SJSA1 (cell line): ENCODE measurements at regions not wholly inside any gene's neighbourhood (a gene's known extent, or its start where the extent isn't known, plus 50 kb on each side); places are given as distances from the start of the nearest gene placed in this dataset.
A peak's percentile ranks its signal among the peaks of the same experiment; 100 is the strongest.

Source experiments
- DNase-seq, 2 experiments: peaks; one replicate each; pipeline ENCODE4 v3.0.0-alpha.2; 2015 to 2020; ENCODE audit warnings: low spot score in 2 of 2, low read depth in 1 of 2
- H3K27ac ChIP-seq: fragments of 250-450 bp; sonication (Bioruptor Pico); 2 replicates; pipeline ENCODE4 v1.5.1; 2020; ENCODE audit warnings: mild to moderate bottlenecking, moderate library complexity
- H3K27me3 ChIP-seq: fragments of 250-450 bp; sonication (Bioruptor Pico); replicated peaks from 2 replicates; pipeline ENCODE4 v1.5.1; 2020; ENCODE audit warnings: mild to moderate bottlenecking, moderate library complexity
- H3K36me3 ChIP-seq: fragments of 250-450 bp; sonication (Bioruptor Pico); 2 replicates; pipeline ENCODE4 v1.5.1; 2020; ENCODE audit warnings: mild to moderate bottlenecking
- H3K4me1 ChIP-seq: fragments of 250-450 bp; sonication (Bioruptor Pico); replicated peaks from 2 replicates; pipeline ENCODE4 v1.6.1; 2021; ENCODE audit warnings: mild to moderate bottlenecking
- H3K4me3 ChIP-seq: fragments of 250-450 bp; sonication (Bioruptor Pico); 2 replicates; pipeline ENCODE4 v1.5.1; 2020; ENCODE audit warnings: mild to moderate bottlenecking
- H3K9me3 ChIP-seq: fragments of 250-450 bp; sonication (Bioruptor Pico); replicated peaks from 2 replicates; pipeline ENCODE4 v1.5.1; 2020; ENCODE audit warnings: mild to moderate bottlenecking

DNA sequence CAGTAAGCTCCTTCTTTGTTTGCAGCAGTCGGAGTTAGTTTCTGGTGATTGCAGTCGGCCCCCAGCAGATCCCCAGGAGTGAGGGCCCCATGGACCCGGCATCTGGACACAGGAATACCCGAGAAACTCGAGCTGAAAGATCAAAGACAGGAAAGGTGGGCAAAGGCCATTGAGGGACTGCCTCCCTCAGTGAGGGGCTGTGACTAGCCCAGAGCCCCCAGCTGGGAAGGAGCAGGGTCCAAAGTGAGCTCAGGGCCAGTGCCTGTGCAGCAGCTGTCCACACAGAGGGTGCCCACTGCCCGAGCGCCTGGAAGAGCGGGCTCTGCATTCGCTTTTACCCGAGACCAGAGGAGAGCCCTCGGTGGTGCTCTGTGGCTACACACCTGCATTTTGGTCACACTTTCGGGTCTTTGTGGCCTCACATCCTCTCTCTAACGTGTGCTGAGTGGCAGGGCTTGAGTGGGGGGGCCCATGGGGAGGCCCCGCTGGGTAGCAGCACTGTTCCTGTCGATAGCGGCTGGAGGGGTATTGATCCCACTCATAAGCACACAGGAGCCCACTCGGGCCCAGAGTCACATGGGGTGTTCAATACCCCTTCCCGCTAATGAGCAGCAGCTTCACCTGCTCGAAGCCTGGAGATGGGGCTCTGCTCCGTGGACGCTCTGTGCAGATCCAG, 532.9 kb downstream of the TBC1D22A start:
- no peak overlapping the region for H3K27ac ChIP-seq
- DNase-seq, result peak in 1 of 2 experiments; percentile 28
- no peaks in the 10 kb centered on the region for H3K36me3 ChIP-seq
- no peaks in the 10 kb centered on the region for H3K9me3 ChIP-seq
- H3K4me3 ChIP-seq, result no peak overlapping the region
- H3K4me1 ChIP-seq, result no peaks in the 10 kb centered on the region
- H3K27me3 ChIP-seq, result no peaks in the 10 kb centered on the region

DNA sequence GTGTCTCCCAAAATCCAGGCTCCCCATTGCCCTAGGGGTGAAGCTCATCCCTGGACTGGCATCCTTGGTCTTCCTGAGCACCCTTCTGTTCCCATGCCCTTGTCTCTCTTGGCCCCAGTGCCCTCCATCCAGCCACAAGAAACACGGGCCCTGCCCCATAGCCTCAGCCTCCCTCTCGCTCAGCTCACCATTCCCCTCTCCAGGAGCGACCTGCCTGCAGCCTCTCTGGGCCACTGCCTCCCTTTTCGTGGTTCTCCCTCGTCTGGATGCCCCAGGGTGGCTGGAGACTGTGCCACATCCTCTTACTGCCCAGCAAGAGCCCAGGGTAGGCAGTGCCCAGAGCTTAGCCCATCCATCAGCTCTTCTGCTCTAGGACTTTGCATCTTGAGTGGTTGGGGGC, 532.1 kb downstream of the TBC1D22A start:
- peak in 1 of 2 experiments; percentile 26 for DNase-seq
- Histone ChIP-seq H3K27ac (no peak overlapping the region), H3K4me3 (no peak overlapping the region), H3K27me3 (no peaks in the 10 kb centered on the region), H3K36me3 (no peaks in the 10 kb centered on the region), H3K9me3 (no peaks in the 10 kb centered on the region), H3K4me1 (no peaks in the 10 kb centered on the region)

DNA sequence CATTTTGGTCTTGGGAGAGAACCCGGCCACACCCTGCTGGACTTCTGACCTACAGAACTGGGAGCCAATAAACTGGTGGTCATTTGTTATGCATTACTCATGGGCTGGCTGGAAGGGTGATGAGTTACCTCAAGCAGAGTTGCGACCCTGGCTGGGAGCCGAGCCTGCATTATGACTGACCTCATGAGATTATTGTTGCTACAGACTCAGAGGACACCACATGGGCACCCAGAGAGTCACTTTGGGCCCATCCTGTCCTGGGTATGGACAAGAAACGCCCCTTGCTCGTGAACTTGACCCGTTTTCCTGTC, 531.7 kb downstream of the TBC1D22A start:
- Histone ChIP-seq H3K4me3 (no peak overlapping the region), H3K4me1 (no peaks in the 10 kb centered on the region), H3K9me3 (no peaks in the 10 kb centered on the region), H3K27me3 (no peaks in the 10 kb centered on the region), H3K36me3 (no peaks in the 10 kb centered on the region), H3K27ac (no peak overlapping the region)
- DNase-seq, result peak in 1 of 2 experiments; percentile 48

GRCh38 chr22:47293368-47294221, 531.1 kb downstream of the TBC1D22A start:
- peak in 1 of 2 experiments; percentile 37 for DNase-seq
- H3K36me3 ChIP-seq, result no peaks in the 10 kb centered on the region
- no peak overlapping the region for H3K27ac ChIP-seq
- H3K4me1 ChIP-seq, result no peaks in the 10 kb centered on the region
- no peaks in the 10 kb centered on the region for H3K27me3 ChIP-seq
- no peaks in the 10 kb centered on the region for H3K9me3 ChIP-seq
- H3K4me3 ChIP-seq, result no peak overlapping the region

- no peaks in the 10 kb centered on the region for H3K27me3 ChIP-seq
- H3K4me1 ChIP-seq, result no peaks in the 10 kb centered on the region
- no peaks in the 10 kb centered on the region for H3K36me3 ChIP-seq
- H3K27ac ChIP-seq, result no peak overlapping the region
- H3K9me3 ChIP-seq, result no peaks in the 10 kb centered on the region
- H3K4me3 ChIP-seq, result no peak overlapping the region
- peak in 1 of 2 experiments; percentile 38 for DNase-seq
Observed at GRCh38 chr22:47292546-47293320, 530.3 kb downstream of the TBC1D22A start.

DNA sequence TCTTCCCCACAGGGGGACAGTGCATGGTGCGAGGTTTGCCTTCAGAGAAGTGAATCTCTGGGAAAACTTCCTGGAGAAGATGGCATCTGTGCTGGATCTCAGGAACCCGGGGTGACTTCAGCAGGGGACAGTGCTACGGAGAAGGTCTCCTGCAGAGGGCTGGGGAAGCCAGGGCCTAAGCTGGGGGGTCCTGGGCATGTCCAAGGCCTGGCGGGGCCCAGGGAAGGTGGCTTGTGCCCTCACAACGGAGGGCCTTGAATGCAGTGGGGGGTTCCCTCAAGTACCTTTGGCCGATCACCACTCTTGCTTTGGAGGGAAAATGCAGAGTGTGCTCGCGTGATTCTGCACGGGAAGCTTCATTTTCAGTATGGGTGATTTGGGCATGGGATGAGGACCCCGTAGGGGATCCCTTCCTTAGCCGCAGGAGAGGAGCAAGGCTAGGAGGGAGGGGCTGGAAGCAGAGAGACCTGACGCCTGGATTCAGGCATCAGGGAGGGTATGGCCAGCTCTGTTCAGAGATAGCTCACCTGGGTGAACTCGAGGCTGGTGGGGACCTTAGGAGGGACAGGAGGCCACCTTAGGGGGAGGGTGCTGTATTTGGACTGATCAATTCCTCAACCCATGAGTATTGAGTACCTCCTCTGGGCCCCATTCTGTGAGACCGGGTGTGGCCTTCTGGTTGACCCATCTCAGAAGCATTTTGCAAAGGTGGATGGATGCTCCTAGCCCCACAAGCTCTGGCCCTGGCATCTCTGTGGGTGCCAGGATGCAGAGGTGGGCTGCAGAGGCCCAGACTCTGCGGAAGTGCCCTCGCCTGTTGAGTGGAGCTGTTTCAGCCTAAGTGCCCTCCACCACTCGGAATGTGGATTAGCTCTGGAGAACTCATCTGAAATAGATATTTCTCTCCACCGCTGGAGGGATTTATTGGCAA, 529.4 kb downstream of the TBC1D22A start:
- H3K36me3 ChIP-seq, result no peaks in the 10 kb centered on the region
- no peak overlapping the region for H3K27ac ChIP-seq
- H3K4me1 ChIP-seq, result no peaks in the 10 kb centered on the region
- no peaks in the 10 kb centered on the region for H3K27me3 ChIP-seq
- no peak for DNase-seq
- H3K4me3 ChIP-seq, result no peak overlapping the region
- H3K9me3 ChIP-seq, result no peaks in the 10 kb centered on the region

DNA sequence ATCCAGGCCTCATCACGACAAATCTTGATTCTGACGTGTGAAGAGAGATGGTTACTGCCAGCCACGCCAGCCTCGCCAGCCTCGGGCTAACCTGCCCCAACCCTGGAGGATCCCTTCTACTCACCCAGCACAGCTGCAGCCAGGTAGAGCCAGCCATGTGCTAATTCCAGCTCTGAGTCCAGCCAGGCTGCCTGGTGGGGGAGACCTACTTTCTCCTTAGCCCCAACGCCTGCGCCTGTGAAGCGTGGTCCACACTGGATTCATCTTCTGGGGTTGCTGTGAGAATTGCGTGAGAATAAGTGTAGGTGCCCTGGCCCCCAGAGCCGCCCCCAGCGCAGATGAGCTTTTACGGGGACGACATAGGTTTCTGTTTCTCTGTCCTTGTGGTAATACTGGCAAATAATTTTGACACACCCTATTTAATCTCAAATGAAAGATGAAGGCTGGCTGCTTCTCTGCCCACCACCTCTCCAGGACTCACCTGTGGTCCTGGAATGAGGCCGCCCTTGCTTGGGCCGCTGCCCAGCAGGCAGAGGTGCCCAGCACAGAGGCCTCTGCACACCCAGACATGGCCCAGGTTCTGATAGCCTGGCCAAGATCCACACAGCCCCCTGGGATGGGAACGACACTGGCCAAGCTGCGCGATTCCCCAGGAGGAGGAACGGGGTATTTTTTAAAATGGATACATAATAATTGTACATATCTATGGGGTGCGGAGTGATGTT, 528.4 kb downstream of the TBC1D22A start:
- H3K36me3 ChIP-seq, result no peaks in the 10 kb centered on the region
- peak in 1 of 2 experiments; percentile 30 for DNase-seq
- no peaks in the 10 kb centered on the region for H3K4me1 ChIP-seq
- H3K4me3 ChIP-seq, result no peak overlapping the region
- H3K27ac ChIP-seq, result no peak overlapping the region
- no peaks in the 10 kb centered on the region for H3K9me3 ChIP-seq
- no peaks in the 10 kb centered on the region for H3K27me3 ChIP-seq

GRCh38 chr22:47289336-47289985, 527.0 kb downstream of the TBC1D22A start:
- no peaks in the 10 kb centered on the region for H3K9me3 ChIP-seq
- DNase-seq, result no peak
- no peaks in the 10 kb centered on the region for H3K4me1 ChIP-seq
- no peak overlapping the region for H3K27ac ChIP-seq
- no peaks in the 10 kb centered on the region for H3K27me3 ChIP-seq
- H3K4me3 ChIP-seq, result no peak overlapping the region
- no peaks in the 10 kb centered on the region for H3K36me3 ChIP-seq

- no peaks in the 10 kb centered on the region for H3K27me3 ChIP-seq
- H3K36me3 ChIP-seq, result no peaks in the 10 kb centered on the region
- H3K4me3 ChIP-seq, result no peak overlapping the region
- DNase-seq, result no peak
- H3K27ac ChIP-seq, result no peak overlapping the region
- no peaks in the 10 kb centered on the region for H3K4me1 ChIP-seq
- H3K9me3 ChIP-seq, result no peaks in the 10 kb centered on the region
Observed at GRCh38 chr22:47288680-47289079, 526.2 kb downstream of the TBC1D22A start.

DNA sequence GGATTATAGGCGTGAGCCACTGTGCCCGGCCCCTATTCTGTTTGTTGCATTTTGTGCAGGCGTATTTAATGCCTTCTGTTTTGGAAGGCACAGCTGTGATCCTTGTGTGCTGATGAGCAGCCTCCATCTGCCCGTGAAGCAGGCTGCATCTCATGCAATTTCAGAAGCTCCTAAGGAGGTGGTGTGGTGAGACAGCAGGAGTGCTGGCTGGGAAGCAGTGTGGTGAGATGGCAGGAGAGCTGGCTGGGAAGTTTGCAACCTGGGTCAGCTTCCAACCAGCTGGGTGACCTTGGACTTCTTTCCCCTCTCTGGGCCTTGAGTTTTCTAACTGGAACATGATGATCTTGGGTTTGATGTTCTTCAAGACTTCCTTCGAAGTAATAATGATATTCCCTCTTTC, 525.1 kb downstream of the TBC1D22A start:
- H3K9me3 ChIP-seq, result no peaks in the 10 kb centered on the region
- no peaks in the 10 kb centered on the region for H3K27me3 ChIP-seq
- no peaks in the 10 kb centered on the region for H3K36me3 ChIP-seq
- no peak overlapping the region for H3K27ac ChIP-seq
- DNase-seq, result no peak
- no peaks in the 10 kb centered on the region for H3K4me1 ChIP-seq
- H3K4me3 ChIP-seq, result no peak overlapping the region

- no peak for DNase-seq
Observed at GRCh38 chr22:47286590-47286989, 524.1 kb downstream of the TBC1D22A start.

GRCh38 chr22:47285981-47286380, 523.5 kb downstream of the TBC1D22A start:
- H3K27ac ChIP-seq, result no peak overlapping the region
- peaks cover 3% of the 10 kb centered on the region; the same call in 1 of the 2 replicates for H3K4me1 ChIP-seq
- no peak for DNase-seq
- H3K27me3 ChIP-seq, result no peaks in the 10 kb centered on the region
- H3K9me3 ChIP-seq, result no peaks in the 10 kb centered on the region
- H3K36me3 ChIP-seq, result no peaks in the 10 kb centered on the region
- no peak overlapping the region for H3K4me3 ChIP-seq

More at GRCh38 chr22:47286590-47286989, 524.1 kb downstream of the TBC1D22A start:
- no peaks in the 10 kb centered on the region for H3K9me3 ChIP-seq
- no peak overlapping the region for H3K4me3 ChIP-seq
- H3K4me1 ChIP-seq, result no peaks in the 10 kb centered on the region
- H3K27ac ChIP-seq, result no peak overlapping the region
- no peaks in the 10 kb centered on the region for H3K27me3 ChIP-seq
- H3K36me3 ChIP-seq, result no peaks in the 10 kb centered on the region
